ENCODE measurements at regions not wholly inside any gene's neighbourhood (a gene's known extent, or its start where the extent isn't known, plus 50 kb on each side); places are given as distances from the start of the nearest gene placed in this dataset.

DNA sequence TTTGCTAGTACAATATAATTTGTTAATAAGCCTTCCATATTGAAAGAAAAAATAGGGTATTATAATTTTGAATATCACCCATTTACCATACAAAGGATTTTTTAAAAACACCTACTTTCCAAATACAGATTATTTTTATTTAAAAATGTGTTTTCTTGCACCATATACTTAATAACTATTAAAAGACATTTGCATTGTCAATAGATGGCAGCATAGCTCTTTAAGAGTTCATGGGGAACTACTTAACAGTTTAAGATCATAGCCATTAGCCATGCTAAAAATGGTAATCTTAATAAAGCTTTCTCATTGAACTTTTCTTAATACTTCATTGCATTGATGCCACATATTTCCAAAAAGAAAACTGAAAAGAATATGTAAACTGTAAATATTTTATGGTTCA, 1995.9 kb downstream of the C4orf33 start:
- TF ChIP-seq, protein P1, sequence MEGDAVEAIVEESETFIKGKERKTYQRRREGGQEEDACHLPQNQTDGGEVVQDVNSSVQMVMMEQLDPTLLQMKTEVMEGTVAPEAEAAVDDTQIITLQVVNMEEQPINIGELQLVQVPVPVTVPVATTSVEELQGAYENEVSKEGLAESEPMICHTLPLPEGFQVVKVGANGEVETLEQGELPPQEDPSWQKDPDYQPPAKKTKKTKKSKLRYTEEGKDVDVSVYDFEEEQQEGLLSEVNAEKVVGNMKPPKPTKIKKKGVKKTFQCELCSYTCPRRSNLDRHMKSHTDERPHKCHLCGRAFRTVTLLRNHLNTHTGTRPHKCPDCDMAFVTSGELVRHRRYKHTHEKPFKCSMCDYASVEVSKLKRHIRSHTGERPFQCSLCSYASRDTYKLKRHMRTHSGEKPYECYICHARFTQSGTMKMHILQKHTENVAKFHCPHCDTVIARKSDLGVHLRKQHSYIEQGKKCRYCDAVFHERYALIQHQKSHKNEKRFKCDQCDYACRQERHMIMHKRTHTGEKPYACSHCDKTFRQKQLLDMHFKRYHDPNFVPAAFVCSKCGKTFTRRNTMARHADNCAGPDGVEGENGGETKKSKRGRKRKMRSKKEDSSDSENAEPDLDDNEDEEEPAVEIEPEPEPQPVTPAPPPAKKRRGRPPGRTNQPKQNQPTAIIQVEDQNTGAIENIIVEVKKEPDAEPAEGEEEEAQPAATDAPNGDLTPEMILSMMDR (IDR thresholded peaks at IDR 0.05), result peak; percentile 19 to 45 (median 24)
- TF ChIP-seq EP300 (IDR thresholded peaks at IDR 0.05), result no peak
- no peak for TF ChIP-seq POLR2A (IDR thresholded peaks at IDR 0.05; ENCODE audit: low read depth)
